Fibroblast of skin of abdomen (primary cell): ENCODE measurements at regions not wholly inside any gene's neighbourhood (a gene's known extent, or its start where the extent isn't known, plus 50 kb on each side); places are given as distances from the start of the nearest gene placed in this dataset.
A peak's percentile ranks its signal among the peaks of the same experiment; 100 is the strongest.
"Not testable (repeated sequence)": the region's sequence is repeated elsewhere in the genome, so short reads cannot be mapped to it uniquely, and the experiment has no call there.

ENCODE experiments used
- DNase-seq: peaks from one replicate; pipeline ENCODE4 v3.0.0-alpha.2; 2013

- peak; percentile 37 for DNase-seq
Observed at GRCh38 chr6:14401246-14401645, 283.7 kb downstream of the CD83 start.

GRCh38 chr6:14406614-14407331, 289.2 kb downstream of the CD83 start:
- DNase-seq = no peak

GRCh38 chr6:14408446-14408845, 290.9 kb downstream of the CD83 start:
- no peak for DNase-seq

GRCh38 chr6:14412026-14412425, 294.5 kb downstream of the CD83 start:
- DNase-seq = no peak

GRCh38 chr6:14415452-14415851, 297.9 kb downstream of the CD83 start:
- DNase-seq = no peak

- no peak for DNase-seq
Observed at GRCh38 chr6:14417377-14417776, 299.8 kb downstream of the CD83 start.

GRCh38 chr6:14419224-14419623, 301.7 kb downstream of the CD83 start:
- DNase-seq = not testable (repeated sequence)

- no peak for DNase-seq
Observed at GRCh38 chr6:14422061-14422460, 304.5 kb downstream of the CD83 start.

- DNase-seq = no peak
Observed at GRCh38 chr6:14422917-14423316, 305.3 kb downstream of the CD83 start.

- no peak for DNase-seq
Observed at GRCh38 chr6:14423330-14423729, 305.8 kb downstream of the CD83 start.

- DNase-seq = no peak
Observed at GRCh38 chr6:14423955-14424354, 306.4 kb downstream of the CD83 start.

GRCh38 chr6:14425805-14426204, 308.2 kb downstream of the CD83 start:
- DNase-seq = no peak

- DNase-seq = no peak
Observed at GRCh38 chr6:14426281-14426680, 308.7 kb downstream of the CD83 start.

GRCh38 chr6:14428269-14428668, 310.7 kb downstream of the CD83 start:
- DNase-seq = no peak

GRCh38 chr6:14429396-14429795, 311.8 kb downstream of the CD83 start:
- no peak for DNase-seq

- no peak for DNase-seq
Observed at GRCh38 chr6:14430218-14430617, 312.6 kb downstream of the CD83 start.

- DNase-seq = no peak
Observed at GRCh38 chr6:14431385-14432330, 314.1 kb downstream of the CD83 start.

GRCh38 chr6:14434916-14435690, 317.5 kb downstream of the CD83 start:
- peak; percentile 57 for DNase-seq

GRCh38 chr6:14436592-14437132, 319.1 kb downstream of the CD83 start:
- no peak for DNase-seq

GRCh38 chr6:14439419-14439818, 321.8 kb downstream of the CD83 start:
- DNase-seq = no peak

- DNase-seq = peak; percentile 68
Observed at GRCh38 chr6:14440215-14440910, 322.8 kb downstream of the CD83 start.
